Myocyte (in vitro differentiated cells): ENCODE measurements at regions not wholly inside any gene's neighbourhood (a gene's known extent, or its start where the extent isn't known, plus 50 kb on each side); places are given as distances from the start of the nearest gene placed in this dataset.
"Not testable (repeated sequence)": the region's sequence is repeated elsewhere in the genome, so short reads cannot be mapped to it uniquely, and the experiment has no call there.

Experiments
- DNase-seq: peaks from one replicate; pipeline ENCODE4 v3.0.0-alpha.2; 2012; ENCODE audit warnings: low read depth

DNA sequence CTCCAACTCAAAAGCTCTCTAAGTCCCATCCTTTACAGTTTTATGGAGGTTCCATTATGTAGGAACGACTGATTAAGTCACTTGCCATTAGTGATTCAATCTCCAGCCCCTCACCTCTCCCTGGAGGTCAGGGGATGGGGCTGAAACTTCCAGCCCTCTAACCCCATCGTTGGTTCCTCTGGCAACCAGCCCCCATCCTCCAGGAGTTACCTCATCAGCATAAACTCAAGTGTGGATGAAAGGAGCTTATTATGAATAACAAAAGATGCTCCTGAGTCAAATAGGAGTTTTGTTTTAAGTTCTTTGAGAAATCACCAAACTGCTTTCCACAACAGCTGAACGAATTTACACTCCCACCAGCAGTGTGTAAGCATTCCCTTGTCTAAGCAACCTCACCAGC is 494.3 kb upstream of the AUTS2 start:
- DNase-seq = no peak

DNA sequence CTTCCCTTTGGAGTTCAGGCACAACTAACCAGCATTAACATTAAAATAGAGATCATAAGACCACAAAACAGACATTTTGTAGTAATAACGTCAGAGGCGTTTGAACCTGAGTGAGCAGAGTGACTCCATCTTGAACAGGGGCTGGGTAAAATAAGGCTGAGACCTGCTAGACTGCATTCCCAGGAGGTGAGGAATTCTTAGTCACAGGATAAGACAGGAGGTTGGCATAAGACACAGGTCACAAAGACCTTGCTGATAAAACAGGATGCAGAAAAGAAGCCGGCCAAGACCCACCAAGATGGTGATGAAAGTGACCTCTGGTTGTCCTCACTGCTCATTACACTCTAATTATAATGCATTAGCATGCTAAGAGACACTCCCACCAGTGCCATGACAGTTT is 493.2 kb upstream of the AUTS2 start:
- DNase-seq = no peak

DNA sequence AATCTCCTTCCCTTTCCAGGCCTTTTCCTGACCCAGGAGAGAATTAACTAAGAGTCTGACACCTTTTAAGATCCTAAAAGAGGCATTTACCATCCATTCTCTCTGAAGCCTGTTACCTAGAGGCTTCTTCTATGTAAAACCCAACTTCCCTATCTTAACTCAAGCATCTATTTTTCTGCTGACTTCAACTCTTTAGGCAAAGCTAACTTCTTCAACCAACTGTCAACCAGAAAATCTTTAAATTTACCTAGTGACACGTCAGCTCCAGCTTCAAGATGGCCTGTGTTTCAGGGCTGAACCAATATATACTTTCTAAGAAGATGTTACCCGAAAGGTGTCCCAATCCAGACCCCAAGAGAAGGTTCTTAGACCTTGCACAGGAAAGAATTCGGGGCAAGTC is 492.3 kb upstream of the AUTS2 start:
- no peak for DNase-seq

DNA sequence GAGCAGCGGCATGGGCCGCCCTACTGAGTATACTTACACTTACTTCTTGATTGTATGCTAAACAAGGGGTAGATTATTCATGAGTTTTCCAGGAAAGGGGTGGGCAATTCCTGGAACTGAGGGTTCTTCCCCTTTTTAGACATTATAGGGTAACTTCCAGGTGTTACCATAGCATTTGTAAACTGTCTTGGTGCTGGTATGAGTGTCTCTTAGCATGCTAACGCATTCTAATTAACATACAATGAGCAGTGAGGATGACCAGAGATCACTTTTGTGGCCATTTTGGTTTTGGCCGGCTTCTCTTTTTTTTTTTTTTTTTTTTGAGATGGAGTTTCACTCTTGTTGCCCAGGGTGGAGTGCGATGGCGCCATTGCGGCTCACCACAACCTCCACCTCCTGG is 491.8 kb upstream of the AUTS2 start:
- DNase-seq = not testable (repeated sequence)

DNA sequence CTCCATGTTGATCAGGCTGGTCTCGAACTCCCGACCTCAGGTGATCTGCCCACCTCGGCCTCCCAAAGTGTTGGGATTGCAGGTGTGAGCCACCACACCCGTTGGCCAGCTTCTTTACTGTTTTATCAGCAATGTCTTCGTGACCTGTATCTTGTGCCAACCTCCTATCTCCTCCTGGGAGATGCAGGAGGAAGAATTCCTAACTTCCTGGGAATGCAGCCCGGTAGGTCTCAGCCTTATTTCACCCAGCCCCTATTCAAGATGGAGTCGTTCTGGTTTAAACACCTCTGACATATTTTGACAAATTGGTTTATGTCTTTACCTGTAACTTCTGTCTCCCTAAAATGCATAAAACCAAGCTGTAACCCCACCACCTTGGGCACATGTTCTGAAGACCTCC is 491.3 kb upstream of the AUTS2 start:
- not testable (repeated sequence) for DNase-seq

DNA sequence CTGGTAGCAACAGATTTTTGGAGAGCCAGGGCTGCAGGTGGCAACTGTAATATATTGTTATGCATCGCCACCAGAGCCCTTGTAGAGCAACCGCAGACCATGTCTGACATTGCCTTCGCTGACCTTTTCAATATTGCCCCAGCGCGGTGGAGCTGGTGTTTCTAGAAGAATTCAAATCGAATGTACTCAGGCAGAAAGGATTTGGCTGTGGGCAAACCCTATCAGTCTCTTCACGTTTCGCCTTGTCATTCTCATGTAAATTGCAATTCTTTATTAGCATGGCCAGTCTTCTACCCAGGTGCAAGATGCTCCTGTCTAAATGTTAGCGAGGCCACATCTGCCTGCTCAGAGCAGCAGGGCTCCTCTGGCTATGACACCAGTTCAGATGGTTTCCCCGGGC is 490.2 kb upstream of the AUTS2 start:
- no peak for DNase-seq

DNA sequence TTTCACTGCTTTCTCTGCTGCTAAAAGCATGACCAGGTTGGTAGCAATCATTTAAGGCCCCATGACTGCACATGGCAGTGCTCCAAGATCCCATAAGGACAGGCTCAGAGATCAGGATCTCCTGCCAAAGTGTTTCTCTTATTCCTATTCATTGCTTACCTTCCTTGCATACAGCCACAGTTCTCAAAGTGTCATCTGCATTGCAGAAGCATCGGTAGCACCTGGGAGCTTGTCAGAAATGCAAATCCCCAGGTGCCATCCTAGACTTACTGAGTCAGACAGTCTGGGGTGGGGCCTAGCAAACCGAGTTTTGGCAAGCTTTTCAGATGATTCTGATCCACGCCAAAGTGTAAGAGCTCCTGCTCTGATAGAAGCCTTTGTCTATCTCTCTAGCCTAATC is 489.0 kb upstream of the AUTS2 start:
- no peak for DNase-seq

DNA sequence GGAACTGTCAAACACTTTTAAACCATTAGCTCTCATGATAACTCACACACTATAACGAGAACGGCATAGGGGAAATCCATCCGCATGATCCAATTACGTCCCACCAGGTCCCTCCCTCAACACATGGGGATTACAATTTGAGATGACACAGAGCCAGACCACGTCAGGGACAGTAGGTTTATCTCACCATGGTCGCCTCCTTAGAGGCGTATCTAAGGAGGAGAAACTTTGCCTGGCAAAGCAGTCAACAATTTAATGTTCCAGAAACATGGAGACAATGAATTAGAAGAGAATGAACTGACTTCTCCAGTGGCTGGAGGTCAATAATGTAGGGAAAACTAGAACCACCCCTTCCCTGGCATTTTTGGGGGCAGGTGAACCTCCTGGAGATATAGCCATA is 488.4 kb upstream of the AUTS2 start:
- DNase-seq = no peak

DNA sequence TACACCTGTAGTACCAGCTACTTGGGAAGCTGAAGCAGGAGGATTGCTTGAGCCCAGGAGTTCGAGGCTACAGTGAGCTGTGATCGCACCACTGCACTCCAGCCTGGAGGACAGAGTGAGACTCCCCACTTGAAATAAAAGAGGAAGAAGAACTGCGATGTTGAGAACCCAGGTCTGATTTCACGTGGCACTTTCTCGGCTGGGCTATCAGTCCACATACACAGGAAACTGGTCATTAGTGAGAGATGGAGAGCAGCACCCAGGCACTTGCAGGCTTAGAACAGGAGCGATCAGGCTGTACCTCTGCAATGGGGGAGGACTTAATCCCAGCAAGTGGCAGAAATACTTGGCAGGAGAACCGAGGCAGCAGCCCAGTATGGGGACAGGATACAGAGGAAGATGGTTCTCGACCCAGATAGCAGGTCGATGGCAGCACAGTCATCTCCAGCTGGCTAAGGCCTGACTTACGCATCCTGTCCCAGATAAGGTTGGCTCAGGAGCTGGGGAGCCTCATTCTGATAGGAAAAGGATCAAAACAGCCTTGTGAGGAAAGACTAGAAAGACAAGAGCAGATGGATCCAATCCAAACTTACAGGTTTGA is 487.7 kb upstream of the AUTS2 start:
- no peak for DNase-seq

DNA sequence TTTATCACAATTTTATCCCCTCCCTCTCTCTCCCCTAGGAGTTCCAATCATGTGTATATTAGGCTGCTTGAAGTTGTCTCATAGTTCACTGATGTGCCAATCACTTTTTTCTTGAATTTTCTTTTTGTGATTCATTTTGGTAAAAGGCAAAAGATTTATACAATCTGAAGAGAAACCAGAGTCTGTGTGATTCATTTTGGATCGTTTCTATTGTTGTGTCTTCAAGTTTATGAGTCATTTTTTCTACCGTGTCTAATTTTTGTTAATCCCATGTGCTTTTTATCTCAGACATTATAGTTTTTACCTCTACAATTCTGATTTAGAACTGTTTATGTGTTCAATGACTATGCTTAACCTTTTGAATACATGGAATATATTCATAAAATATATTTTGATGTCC is 483.9 kb upstream of the AUTS2 start:
- DNase-seq = no peak

DNA sequence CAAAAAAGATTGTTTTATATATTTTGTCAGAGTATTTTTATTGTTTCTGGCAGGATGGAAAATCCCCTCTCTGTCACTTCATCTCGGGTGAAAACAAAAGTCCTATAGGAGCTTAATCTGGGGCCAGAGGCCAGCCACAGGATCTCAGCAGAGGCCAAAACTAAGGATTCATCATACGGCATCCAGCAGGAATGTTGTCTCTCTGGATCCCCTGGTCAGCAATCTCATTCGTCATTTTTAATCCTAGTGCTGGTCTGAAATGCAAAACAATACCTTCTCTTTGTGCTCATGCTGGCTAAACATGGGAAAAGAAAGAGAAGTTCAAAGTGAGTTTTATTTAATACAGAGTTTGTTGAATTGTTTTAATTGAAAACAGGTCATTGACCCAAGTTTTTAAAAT is 482.5 kb upstream of the AUTS2 start:
- DNase-seq = no peak

DNA sequence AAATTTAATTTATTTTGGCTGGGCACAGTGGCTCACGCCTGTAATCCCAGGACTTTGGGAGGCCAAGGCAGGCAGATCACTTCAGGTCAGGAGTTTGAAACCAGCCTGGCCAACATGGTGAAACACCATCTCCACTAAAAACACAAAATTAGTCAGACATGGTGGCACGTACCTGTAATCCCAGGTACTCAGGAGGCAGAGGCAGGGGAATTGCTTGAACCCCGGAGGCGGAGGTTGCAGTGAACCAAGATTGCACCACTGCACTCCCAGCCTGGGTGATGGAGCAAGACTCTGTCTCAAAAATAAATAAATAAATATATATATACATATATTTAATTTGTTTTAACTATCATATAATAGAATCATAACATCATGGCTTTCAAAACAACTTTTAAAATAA is 482.1 kb upstream of the AUTS2 start:
- not testable (repeated sequence) for DNase-seq

DNA sequence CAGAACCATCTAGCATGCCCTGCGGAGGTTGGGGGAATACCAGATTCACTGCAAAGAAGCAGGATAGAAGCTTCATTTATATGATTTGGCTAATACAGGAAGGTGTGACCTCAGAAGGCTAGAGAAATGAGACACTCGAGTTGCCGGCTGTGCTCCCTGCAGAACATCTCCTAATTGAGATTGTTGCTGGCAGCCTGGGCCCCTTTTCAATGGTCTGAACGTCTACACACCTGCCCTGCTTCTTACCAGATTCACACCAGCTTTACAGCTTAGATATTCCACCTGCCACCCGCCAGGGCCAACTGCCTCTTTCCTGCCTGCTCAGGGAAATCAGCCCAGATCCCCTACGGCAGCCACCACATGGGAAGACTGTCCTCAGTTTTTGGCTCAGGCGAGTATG is 475.3 kb upstream of the AUTS2 start:
- no peak for DNase-seq

DNA sequence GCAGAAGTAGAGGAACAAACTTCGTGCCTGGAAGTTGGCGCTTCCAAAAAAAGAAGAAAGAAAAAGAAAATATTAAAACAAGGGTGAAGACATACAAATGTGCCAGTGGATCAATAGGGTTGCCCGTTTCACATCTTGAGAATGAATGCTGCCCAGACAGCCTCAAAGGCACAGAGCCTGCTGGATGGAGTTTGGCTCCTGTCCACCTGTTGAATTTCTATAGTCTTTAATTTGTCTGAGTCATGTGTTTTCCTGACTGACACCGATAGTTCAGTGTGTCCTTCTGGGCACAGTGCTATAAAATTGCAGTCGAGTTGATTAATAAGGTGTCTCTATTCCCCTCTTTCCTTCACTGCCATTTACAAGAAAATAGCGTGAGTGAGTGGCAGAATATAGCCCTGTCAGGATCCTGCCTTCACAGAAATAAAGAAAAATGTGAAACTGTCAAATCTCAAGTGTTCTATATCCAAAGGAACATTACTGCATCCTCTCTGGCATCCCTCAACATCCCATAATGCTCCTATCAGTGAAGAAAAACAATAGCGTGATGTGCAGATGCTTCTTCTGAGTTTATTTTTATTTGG is 471.3 kb upstream of the AUTS2 start:
- DNase-seq = no peak

DNA sequence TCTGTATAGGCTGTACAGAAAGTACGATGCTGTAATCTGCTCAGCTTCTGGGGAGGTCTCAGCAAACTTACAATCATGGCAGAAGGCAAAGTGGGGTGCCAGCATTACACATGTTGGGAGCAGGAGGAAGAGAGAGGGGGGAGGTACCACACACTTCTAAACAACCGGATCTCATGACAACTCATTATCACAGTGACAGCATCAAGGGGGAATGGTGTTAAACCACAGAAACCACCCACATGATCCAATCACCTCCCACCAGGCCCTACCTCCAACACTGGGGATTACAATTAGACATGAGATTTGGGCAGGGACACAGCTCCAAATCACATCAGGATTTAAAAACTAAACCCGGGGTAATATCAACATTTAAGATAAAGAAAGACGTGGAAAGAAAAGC is 468.8 kb upstream of the AUTS2 start:
- DNase-seq = no peak

DNA sequence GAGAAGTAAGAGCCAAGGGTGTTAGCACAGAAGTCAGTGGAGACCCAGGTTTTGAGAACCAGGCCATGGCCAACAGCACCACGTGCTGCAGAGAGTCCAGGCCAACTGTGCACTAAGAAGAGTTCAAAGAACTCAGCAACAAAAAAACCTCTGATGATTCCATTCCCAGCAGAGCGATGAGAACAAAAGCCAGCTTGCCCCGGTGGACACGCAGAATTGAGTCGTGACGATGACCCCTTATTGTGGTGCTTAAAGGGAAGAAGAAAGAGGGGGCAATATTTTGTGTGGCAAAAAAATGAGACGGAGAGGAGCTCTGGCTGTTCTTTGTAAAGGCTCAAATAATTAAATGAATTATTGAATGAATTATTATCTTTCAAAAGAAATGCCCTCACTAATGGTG is 468.3 kb upstream of the AUTS2 start:
- DNase-seq = no peak

DNA sequence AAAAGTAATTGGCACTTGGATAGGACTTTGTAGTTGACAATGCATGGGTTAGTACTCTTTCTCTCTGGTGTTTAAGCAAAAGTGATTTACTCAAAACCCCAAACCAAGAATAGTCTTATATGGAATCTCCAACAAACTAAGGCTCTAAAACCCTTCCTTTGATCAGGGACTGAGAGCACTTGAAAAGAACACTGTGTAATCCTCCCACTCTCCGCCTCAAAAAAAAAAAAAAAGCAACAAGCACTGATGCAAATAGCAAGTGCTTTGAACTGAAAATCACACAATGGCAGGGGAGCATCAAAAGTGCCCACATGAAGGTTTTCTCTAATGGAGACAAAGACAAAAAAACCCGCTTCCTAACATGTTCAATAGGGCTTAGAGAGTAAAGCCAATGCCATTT is 467.9 kb upstream of the AUTS2 start:
- DNase-seq = no peak

DNA sequence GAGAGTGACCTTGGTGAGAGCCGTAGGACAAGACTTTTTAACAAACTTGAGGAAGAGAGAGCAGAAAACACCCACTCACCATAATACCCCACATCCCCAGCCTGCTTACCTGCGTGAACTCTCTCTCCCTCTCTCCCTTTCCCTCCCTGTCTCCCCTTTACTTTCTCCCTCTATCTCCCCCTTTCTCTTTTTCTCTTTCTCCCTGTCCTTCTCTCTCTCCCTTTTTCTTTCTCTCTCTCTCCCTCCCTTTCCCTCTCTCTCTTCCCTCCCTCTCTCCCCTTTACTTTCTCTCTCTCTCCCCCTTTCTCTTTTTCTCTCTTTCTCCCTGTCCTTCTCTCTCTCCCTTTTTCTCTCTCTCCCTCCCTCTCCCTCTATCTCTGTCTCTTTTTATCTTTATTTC is 464.0 kb upstream of the AUTS2 start:
- DNase-seq = no peak

DNA sequence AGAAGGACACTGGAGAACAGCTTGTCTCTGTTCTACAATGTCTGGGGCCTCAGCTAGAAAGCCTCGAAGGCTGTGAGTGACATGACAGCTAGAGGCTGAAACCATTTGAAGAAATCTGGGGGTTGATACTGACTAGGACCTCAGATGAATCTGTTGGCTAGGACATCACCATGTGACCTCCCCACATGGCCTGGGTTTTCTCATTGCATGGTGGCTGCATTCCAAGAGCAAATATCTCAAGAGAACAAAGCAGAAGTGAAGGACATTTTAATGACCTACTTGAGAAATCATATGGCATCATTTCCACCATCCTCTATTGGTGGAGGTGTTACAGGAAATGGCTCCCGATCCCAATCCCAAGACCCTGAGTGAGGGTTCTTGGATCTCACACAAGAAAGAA is 450.6 kb upstream of the AUTS2 start:
- no peak for DNase-seq

DNA sequence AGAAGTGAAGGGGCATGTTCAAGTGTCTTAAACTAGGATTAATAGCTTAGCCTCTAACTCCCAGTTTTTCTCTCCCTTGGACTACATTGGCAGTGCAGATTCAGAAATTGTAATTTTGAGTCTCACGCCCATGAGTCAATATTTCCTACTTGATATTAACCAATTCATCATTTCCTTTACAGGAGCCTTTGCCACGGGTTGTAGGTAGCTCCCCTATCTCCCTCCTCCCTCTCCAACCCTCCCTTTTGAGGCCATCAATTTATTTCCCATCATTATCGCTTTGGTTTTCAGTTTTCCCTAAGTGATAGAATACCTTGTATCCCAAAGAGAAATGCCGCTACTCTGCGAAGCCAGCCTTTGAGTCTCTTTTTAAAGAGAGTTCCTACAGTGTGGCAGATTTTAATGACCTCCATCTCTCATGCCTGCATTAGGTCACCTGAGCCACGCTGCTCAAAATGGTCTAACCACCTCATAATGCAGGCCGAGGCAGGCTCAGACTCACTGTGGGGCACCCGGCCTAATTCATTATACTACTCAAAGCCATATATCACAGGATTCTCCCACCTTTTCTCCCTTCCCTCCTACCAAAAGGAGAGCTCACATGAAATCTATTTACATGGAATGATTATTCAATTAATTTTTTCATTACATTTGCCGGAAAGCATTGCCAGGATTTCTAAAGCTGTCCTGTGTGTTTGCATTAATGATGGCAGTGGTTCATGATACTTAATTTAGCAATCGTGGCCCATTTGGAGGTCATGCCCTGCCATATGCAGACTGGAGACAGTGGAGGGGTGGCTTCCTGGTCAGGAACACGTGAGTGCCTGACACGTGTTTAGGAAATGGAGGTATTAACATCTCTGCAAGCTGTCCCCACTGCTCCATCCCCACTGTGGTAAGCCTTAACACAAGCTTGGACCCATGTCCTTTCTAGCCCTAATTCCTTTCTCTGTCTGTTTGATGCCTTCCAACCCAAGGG is 448.2 kb upstream of the AUTS2 start:
- DNase-seq = no peak

DNA sequence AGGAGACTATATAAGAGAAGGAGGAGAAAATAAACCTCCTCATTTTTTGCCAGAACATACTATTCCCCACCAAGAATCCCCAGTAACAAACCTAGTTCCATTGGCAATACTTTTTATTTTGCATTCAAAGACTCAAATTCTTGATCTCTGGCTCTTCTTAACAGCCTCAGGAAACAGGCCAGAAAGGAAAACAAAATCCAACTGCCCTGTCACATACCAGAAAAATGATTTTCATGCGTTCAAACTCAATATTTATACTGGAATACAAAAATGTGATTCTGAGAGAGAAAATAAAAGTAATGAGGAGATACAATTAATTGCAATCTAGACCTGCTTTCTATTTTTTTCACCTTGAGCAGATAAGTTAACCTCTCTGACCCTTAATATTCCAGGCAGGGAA is 435.9 kb upstream of the AUTS2 start:
- no peak for DNase-seq

DNA sequence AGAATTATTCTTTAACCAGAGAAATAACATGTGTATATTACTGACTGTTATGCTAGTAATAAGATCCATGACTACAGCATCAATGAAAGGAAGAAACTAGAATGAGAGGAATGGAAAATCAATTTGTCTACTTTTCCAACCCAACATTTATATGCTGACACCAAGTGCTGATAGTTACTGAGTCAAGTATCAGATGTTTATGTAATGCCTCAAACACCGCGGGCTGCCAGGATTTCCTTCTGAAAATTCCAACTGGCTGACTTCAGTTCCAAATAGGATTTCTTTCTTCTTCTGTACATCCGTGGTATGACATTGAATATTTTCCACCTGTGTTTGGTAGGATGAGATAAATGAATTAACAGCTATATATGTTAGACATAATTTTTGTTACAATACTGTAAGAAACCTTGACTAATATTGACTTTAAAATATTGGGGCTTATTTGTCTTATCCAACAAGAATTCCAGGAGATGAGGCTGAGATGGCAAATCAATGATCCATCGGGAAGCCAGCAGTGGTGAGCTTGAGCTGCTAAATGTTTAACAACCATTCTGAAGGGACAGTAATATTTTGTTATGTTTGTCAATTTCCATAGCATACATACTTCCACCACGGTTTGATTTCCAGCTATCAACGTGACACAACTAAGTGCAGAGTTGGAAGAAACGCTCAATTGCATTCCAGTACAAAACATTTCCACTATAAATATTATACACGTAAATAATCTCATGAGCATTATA is 435.2 kb upstream of the AUTS2 start:
- DNase-seq = no peak
